ENCODE measurements at regions not wholly inside any gene's neighbourhood (a gene's known extent, or its start where the extent isn't known, plus 50 kb on each side); places are given as distances from the start of the nearest gene placed in this dataset.

DNA sequence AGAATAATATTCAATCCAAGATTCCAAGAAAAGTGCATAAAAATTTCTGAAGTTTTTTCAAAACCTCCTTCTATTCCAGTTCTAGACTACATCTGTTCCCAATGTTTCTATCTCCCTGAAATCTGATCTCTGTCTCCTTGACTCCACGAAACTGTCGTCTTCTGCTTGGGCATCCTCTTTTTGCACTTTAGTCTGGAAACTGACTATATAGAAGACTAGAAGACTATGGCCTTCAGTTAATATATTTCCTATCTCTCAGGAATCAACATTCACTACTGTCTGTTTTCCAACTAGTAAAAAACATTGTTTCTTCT lies 745.4 kb upstream of the ADGRB3 start:
- DNase-seq (ENCODE audit: insufficient read length, low spot score) (no peak), FAIRE-seq (no peak)
- TF ChIP-seq CTCF (IDR thresholded peaks at IDR 0.05; ENCODE audit: insufficient read depth, missing control alignments): no peak

DNA sequence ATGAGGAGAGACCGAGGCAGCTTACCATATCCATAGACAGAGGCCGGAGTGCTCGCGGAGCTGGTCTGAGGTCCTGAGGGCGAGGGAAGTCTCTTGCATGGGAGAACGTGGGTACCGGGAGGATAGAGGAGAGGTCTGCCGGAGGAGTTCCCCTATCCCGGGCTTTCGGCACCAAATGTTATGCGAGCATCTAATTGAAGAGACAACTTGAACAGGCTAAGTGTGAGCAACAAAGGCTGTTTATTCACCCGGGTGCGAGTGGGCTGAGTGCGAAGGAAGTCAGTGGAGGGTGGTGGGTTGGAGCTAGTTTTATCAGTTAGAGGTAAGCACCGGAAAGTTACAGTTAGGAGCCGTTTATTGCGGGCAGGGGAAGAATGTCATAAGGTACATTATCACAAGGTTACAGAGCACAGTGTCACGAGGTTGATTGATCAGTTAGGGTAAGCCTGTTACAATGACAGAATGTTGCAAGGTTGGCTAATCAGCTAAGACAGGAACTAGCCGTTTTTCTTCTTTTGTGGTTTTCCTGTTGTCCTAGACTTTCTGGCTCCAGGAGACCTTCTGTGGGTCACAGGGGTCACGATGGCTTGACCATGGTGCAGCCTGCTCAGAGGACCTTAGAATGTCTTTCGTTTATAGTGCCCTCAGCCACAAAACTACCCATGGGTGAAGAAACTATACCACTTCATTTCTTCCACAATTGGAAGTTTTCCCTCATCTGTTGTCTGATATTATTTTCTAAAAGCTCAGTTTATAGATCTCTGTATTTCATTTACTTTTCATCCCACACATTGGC lies 746.0 kb upstream of the ADGRB3 start:
- FAIRE-seq (no peak), DNase-seq (ENCODE audit: insufficient read length, low spot score) (no peak)
- TF ChIP-seq CTCF (IDR thresholded peaks at IDR 0.05; ENCODE audit: insufficient read depth, missing control alignments): no peak

DNA sequence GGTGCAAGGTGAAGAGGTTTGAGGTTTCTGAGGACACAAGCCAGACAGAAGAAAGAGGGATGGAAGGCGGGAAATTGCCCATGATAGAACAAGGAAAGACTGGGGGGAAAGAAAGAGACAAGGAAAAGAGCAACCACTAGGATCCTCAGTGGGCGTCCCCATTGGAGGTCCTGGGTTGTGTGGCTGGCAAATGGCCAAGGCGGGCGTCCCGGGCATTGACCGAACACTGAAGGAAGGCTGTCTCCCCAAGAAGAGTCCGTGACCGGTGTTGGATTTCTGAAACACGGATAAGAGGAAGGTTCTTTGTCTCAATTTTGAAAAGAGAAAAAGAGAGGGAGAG lies 746.6 kb upstream of the ADGRB3 start:
- no peak for DNase-seq (ENCODE audit: insufficient read length, low spot score)
- FAIRE-seq: no peak
- no peak for TF ChIP-seq CTCF (IDR thresholded peaks at IDR 0.05; ENCODE audit: insufficient read depth, missing control alignments)

- FAIRE-seq (no peak), DNase-seq (ENCODE audit: insufficient read length, low spot score) (no peak)
- TF ChIP-seq CTCF (IDR thresholded peaks at IDR 0.05; ENCODE audit: insufficient read depth, missing control alignments): no peak
Observed at GRCh38 chr6:67887747-67888545, 747.1 kb upstream of the ADGRB3 start.

- FAIRE-seq (no peak), DNase-seq (ENCODE audit: insufficient read length, low spot score) (no peak)
- no peak for TF ChIP-seq CTCF (IDR thresholded peaks at IDR 0.05; ENCODE audit: insufficient read depth, missing control alignments)
Observed at GRCh38 chr6:67887419-67887746, 747.7 kb upstream of the ADGRB3 start.

DNA sequence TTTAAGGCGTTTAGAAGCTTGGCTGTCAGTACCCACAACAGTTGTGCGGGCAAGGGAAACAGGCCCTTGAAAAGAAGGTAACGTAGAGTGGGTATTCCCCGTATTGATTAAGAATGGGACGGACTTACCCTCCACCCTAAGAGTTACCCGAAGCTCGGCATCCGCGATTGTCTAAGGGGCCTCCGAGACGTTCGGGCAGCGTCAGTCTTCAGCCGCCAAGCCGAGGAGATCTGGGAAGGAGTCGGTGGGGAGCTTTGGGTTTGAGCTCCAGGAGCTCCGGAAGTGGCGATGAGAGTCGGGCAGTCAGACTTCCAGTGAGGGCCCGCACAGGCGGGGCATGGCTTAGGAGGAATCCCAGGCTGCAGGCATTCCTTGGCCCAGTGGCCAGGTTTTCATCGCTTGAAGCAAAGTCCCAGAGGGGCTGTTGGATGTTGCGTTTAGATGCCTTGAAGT lies 748.2 kb upstream of the ADGRB3 start:
- FAIRE-seq (no peak), DNase-seq (ENCODE audit: insufficient read length, low spot score) (no peak)
- no peak for TF ChIP-seq CTCF (IDR thresholded peaks at IDR 0.05; ENCODE audit: insufficient read depth, missing control alignments)
